Vagina (tissue), 2 donors: ENCODE measurements at regions not wholly inside any gene's neighbourhood (a gene's known extent, or its start where the extent isn't known, plus 50 kb on each side); places are given as distances from the start of the nearest gene placed in this dataset.

Experiments used
- CTCF ChIP-seq, 3 experiments: fragments of 450-650 bp in 2 of 3; fragments of 200-600 bp in 1 of 3; sonication (generic) in 1 of 3; IDR thresholded peaks; one replicate each; pipeline ENCODE4 v1.5.1; 2017 to 2019; ENCODE audit warnings: antibody characterized with exemption in 3 of 3, mild to moderate bottlenecking in 2 of 3, moderate library complexity in 2 of 3
- POLR2A ChIP-seq, 2 donors: fragments of 450-650 bp; IDR thresholded peaks; one replicate each; pipeline ENCODE4 v1.6.1; 2017; ENCODE audit warnings: antibody characterized with exemption in 2 of 2, mild to moderate bottlenecking in 2 of 2, moderate library complexity in 2 of 2

GRCh38 chrX:1904663-1905218, 289.9 kb downstream of the ASMT start:
- TF ChIP-seq CTCF (IDR thresholded peaks at IDR 0.05) = no peak
- no peak for TF ChIP-seq POLR2A (IDR thresholded peaks at IDR 0.05)
